Smooth muscle cell (in vitro differentiated cells): ENCODE measurements at regions not wholly inside any gene's neighbourhood (a gene's known extent, or its start where the extent isn't known, plus 50 kb on each side); places are given as distances from the start of the nearest gene placed in this dataset.

ENCODE experiments used
- DNase-seq: peaks from one replicate; lab custom pipeline; 2025; ENCODE audit not compliant: unreplicated experiment; lab: John Stamatoyannopoulos, UW
- H2AFZ ChIP-seq: fragments of 200-600 bp; sonication (generic); 2 replicates; pipeline ENCODE4 v1.6.0; 2016; ENCODE audit warnings: antibody characterized with exemption, low read depth, mild to moderate bottlenecking
- H3F3A ChIP-seq: fragments of 200-600 bp; sonication (generic); 2 replicates; pipeline ENCODE4 v1.6.0; 2017; ENCODE audit warnings: antibody characterized with exemption, low read depth
- H3K27ac ChIP-seq: fragments of 200-600 bp; sonication (generic); 2 replicates; pipeline ENCODE4 v1.5.1; 2016; ENCODE audit warnings: low read depth, mild to moderate bottlenecking
- H3K27me3 ChIP-seq: fragments of 200-600 bp; sonication (generic); 2 replicates; pipeline ENCODE4 v1.6.1; 2016; ENCODE audit warnings: low read depth, mild to moderate bottlenecking
- H3K36me3 ChIP-seq: fragments of 200-600 bp; sonication (generic); 2 replicates; pipeline ENCODE4 v1.5.1; 2016; ENCODE audit warnings: low read depth
- H3K4me1 ChIP-seq: fragments of 200-600 bp; sonication (generic); 2 replicates; pipeline ENCODE4 v1.5.1; 2016; ENCODE audit warnings: low read depth
- H3K4me2 ChIP-seq: fragments of 200-600 bp; sonication (generic); 2 replicates; pipeline ENCODE4 v1.6.0; 2016; ENCODE audit warnings: mild to moderate bottlenecking
- H3K4me3 ChIP-seq: fragments of 200-600 bp; sonication (generic); 2 replicates; pipeline ENCODE4 v1.5.1; 2016; ENCODE audit warnings: mild to moderate bottlenecking
- H3K79me2 ChIP-seq: fragments of 200-600 bp; sonication (generic); 2 replicates; pipeline ENCODE4 v1.6.0; 2016; ENCODE audit warnings: low read depth, mild to moderate bottlenecking
- H3K9ac ChIP-seq: fragments of 200-600 bp; sonication (generic); 2 replicates; pipeline ENCODE4 v1.6.0; 2016; ENCODE audit warnings: low read depth
- H3K9me3 ChIP-seq: fragments of 200-600 bp; sonication (generic); replicated peaks from 2 replicates; pipeline ENCODE4 v1.5.1; 2016; ENCODE audit warnings: low read depth
- H4K20me1 ChIP-seq: fragments of 200-600 bp; sonication (generic); 2 replicates; pipeline ENCODE4 v1.6.0; 2016; ENCODE audit warnings: low read depth
- CTCF ChIP-seq: fragments of 200-600 bp; sonication (generic); IDR thresholded peaks from 2 replicates; pipeline ENCODE4 v1.5.1; 2017; ENCODE audit warnings: borderline replicate concordance, mild to moderate bottlenecking, antibody characterized with exemption; ENCODE audit not compliant: insufficient read depth, poor library complexity, severe bottlenecking
- WGBS: methylation state at CpG from one replicate; pipeline ENCODE4 v1.1.7; 2016; ENCODE audit warnings: low lambda C conversion rate; 5-methylcytosine and 5-hydroxymethylcytosine counted together

- peaks cover 43% of the 10 kb centered on the region for H3K4me1 ChIP-seq
- no peak overlapping the region for H3K4me3 ChIP-seq
- TF ChIP-seq CTCF = no peak
- H3K9ac ChIP-seq = no peak overlapping the region
- no peaks in the 10 kb centered on the region for H3K79me2 ChIP-seq
- no peaks in the 10 kb centered on the region for H3K27me3 ChIP-seq
- no peaks in the 10 kb centered on the region for H3K9me3 ChIP-seq
- H4K20me1 ChIP-seq = no peaks in the 10 kb centered on the region
- H3F3A ChIP-seq = no peaks in the 10 kb centered on the region
- no peaks in the 10 kb centered on the region for H3K36me3 ChIP-seq
- H3K4me2 ChIP-seq = no peak overlapping the region
- H3K27ac ChIP-seq = no peak overlapping the region
- no peak overlapping the region for H2AFZ ChIP-seq
- WGBS = 39% methylated on average over 1 of the region's 1 CpG
- DNase-seq = no peak
Observed at GRCh38 chr6:98137391-98137790, 697.0 kb upstream of the POU3F2 start.

GRCh38 chr6:98142839-98143238 is 691.5 kb upstream of the POU3F2 start:
- Histone ChIP-seq H3K9me3 (no peaks in the 10 kb centered on the region), H2AFZ (no peak overlapping the region), H3K27me3 (no peaks in the 10 kb centered on the region), H3K36me3 (no peaks in the 10 kb centered on the region), H3K79me2 (no peaks in the 10 kb centered on the region), H3K27ac (no peak overlapping the region), H3K9ac (no peak overlapping the region), H3K4me1 (peaks cover 6% of the 10 kb centered on the region), H3F3A (no peaks in the 10 kb centered on the region), H4K20me1 (no peaks in the 10 kb centered on the region), H3K4me2 (no peak overlapping the region), H3K4me3 (no peak overlapping the region)
- 93% methylated on average over 6 of the region's 6 CpGs for WGBS
- no peak for TF ChIP-seq CTCF
- DNase-seq = no peak

- H3K9me3 ChIP-seq = no peaks in the 10 kb centered on the region
- H3K4me2 ChIP-seq = no peak overlapping the region
- H3K79me2 ChIP-seq = no peaks in the 10 kb centered on the region
- no peaks in the 10 kb centered on the region for H4K20me1 ChIP-seq
- no peak overlapping the region for H3K4me3 ChIP-seq
- no peak overlapping the region for H3K27ac ChIP-seq
- no peak overlapping the region for H2AFZ ChIP-seq
- no peaks in the 10 kb centered on the region for H3F3A ChIP-seq
- no peak overlapping the region for H3K9ac ChIP-seq
- 97% methylated on average over 1 of the region's 1 CpG for WGBS
- no peaks in the 10 kb centered on the region for H3K36me3 ChIP-seq
- no peak for DNase-seq
- no peak for TF ChIP-seq CTCF
- H3K4me1 ChIP-seq = no peaks in the 10 kb centered on the region
- H3K27me3 ChIP-seq = no peaks in the 10 kb centered on the region
Observed at GRCh38 chr6:98146656-98147055, 687.7 kb upstream of the POU3F2 start.

- WGBS = 97% methylated on average over 2 of the region's 2 CpGs
- no peak for DNase-seq
- no peaks in the 10 kb centered on the region for H3F3A ChIP-seq
Observed at GRCh38 chr6:98156580-98156979, 677.8 kb upstream of the POU3F2 start.

More at GRCh38 chr6:98156580-98156979, 677.8 kb upstream of the POU3F2 start:
- no peaks in the 10 kb centered on the region for H3K27me3 ChIP-seq
- no peaks in the 10 kb centered on the region for H3K9me3 ChIP-seq
- H3K36me3 ChIP-seq = no peaks in the 10 kb centered on the region
- TF ChIP-seq CTCF = no peak
- H3K79me2 ChIP-seq = no peaks in the 10 kb centered on the region
- H2AFZ ChIP-seq = no peak overlapping the region
- no peaks in the 10 kb centered on the region for H3K4me1 ChIP-seq
- H4K20me1 ChIP-seq = no peaks in the 10 kb centered on the region
- no peak overlapping the region for H3K9ac ChIP-seq
- H3K4me2 ChIP-seq = no peak overlapping the region
- no peak overlapping the region for H3K4me3 ChIP-seq
- no peak overlapping the region for H3K27ac ChIP-seq
